ENCODE measurements at regions not wholly inside any gene's neighbourhood (a gene's known extent, or its start where the extent isn't known, plus 50 kb on each side); places are given as distances from the start of the nearest gene placed in this dataset.

GRCh38 chr12:41919048-41919447 lies 225.6 kb downstream of the GXYLT1 start:
- TF ChIP-seq CTCF (IDR thresholded peaks at IDR 0.05; ENCODE audit: insufficient read depth, low read length) (no peak), GABPA (IDR thresholded peaks at IDR 0.05; ENCODE audit: low read depth) (no peak), POLR2AphosphoS5 (IDR thresholded peaks at IDR 0.05; ENCODE audit: low read depth) (no peak), REST (IDR thresholded peaks at IDR 0.05; ENCODE audit: insufficient replicate concordance, low read depth) (no peak)
